ENCODE measurements at regions not wholly inside any gene's neighbourhood (a gene's known extent, or its start where the extent isn't known, plus 50 kb on each side); places are given as distances from the start of the nearest gene placed in this dataset.
"Not testable (repeated sequence)": the region's sequence is repeated elsewhere in the genome, so short reads cannot be mapped to it uniquely, and the experiment has no call there.

GRCh38 chr9:86614871-86615849, 260.9 kb upstream of the TUT7 start:
- DNase-seq (ENCODE audit: low spot score) = peak; percentile 52

DNA sequence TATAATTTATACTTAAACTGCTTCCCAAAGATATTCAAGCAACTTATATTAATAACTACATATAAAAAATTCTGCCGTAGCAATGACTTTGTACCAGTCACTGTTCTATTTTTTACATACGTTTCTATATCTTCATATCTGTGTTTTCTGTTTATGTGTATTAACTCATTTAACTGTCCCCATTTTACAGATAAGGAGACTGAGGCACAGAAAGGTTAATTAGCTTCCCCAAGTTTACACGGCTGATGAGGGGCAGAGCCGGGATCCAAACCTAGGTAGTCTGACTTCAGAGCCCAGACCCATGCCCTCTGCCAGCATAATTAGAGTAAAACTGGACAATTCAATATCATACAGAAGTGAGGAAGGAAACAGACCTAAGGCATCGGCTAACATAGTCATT, 259.7 kb upstream of the TUT7 start:
- DNase-seq (ENCODE audit: low spot score) = no peak

GRCh38 chr9:86611534-86611933, 257.3 kb upstream of the TUT7 start:
- not testable (repeated sequence) for DNase-seq (ENCODE audit: low spot score)

DNA sequence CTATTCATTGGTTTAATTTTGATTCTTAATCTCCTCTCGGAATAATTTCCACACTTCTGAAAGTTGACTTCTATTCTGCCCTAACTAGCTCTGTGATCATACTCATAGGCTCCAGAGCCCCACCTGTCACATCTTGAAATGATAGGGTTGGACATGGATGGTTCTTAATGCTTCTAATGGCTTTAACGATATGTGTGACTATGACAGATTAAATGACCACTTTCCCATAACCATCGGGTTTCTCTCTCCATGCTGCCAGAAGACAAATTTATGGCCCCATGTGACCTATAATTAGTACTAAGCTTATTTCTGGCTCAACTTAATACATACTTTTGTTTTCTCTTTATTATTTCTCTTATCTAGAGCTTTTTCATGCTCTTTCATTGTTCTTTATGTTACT, 251.1 kb upstream of the TUT7 start:
- no peak for DNase-seq (ENCODE audit: low spot score)

DNA sequence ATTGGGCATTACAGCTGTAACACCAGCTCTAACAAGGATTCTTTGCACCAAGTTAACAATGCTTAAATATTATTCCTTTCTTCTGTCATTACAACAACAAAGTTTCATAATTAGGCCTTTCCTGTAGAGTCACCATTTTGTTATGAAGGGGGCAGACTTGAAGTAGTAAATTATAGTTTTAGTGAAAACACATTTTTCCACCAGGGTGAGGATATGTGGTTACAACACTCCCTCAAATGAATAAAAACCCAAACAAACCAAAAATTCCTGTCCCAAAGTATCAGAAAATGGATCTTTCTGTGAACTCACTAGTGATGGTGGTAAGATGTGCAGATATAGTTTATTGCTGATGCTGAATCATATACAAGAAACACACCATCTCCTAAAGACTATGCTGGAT, 250.5 kb upstream of the TUT7 start:
- DNase-seq (ENCODE audit: low spot score) = no peak

- no peak for DNase-seq (ENCODE audit: low spot score)
Observed at GRCh38 chr9:86602715-86603114, 248.5 kb upstream of the TUT7 start.

- no peak for DNase-seq (ENCODE audit: low spot score)
Observed at GRCh38 chr9:86601697-86602096, 247.5 kb upstream of the TUT7 start.

DNA sequence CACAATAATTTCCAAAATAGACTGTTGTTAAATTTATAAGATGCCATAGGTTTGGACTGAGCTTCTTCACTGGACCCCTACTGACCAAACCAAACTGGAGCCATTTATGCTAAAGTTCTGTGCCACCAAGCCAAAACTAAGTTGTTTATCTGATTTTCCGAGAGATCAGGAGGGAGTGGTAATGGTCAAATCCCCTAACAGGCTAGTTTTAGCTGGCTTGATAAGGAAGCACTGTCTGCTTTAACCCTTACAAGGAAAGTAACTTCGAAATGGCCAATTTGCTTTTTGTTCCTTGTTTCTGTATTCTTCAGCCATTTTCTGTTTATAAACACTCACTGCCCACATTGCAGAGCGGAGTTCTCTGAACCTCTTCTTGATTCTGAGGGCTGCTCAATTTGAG, 246.8 kb upstream of the TUT7 start:
- DNase-seq (ENCODE audit: low spot score) = no peak

DNA sequence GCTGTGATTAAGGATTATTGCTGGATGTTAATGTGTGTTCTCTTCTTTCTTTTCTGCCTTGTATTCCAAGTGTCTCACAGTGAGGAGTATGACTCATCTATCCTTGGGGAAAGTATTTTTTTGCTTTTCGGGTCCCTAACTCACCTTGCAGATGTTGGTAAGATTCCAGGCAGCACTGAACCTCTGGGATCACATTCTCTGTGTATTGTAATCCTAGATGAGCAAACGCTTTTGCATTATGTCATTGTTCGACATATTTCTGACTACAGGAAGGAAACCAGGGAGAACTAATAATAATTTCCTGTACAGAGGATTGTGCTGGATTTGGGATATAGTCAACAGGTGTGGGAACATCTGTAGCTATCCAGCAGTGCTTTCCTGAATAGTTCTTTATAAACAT, 246.1 kb upstream of the TUT7 start:
- no peak for DNase-seq (ENCODE audit: low spot score)

- no peak for DNase-seq (ENCODE audit: low spot score)
Observed at GRCh38 chr9:86599561-86599960, 245.4 kb upstream of the TUT7 start.

DNA sequence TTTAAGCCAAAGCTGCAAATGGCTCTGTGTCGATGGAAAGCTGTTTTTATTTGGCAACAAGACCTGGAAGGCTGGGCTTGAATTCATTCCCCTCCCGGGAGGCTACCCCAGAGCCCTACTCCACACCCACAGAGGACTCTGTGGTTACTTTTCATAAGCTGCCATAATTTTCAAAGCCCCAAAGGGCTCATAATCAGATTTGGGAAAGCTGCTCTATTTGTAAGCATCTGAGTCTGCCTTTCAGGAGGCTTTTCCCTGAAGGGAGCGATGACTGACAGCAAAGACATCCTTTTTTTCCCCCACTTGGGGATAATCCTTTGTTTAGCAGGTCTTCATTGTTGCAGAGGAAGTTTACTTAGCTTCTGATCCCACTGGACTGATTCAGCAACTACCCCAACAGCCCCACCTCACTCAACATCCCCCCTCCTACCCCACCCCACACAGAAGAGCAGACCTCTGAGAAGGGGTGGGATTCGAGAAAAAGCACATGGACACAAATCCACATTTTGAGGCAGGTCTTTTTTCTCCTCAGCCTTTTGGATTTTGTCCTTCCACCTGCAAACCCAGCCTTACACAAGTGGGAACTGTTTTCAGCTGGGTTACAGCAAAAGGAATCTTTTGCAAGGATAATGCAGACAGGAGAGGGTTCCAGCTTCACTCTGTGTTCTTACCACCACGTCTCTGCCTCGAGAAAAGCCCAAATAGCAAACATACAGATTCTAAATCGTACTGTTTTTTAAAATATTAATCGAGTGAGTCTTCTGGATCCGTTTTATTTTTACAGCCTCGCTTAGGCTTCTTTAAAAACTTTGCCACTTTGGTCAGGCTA, 244.4 kb upstream of the TUT7 start:
- DNase-seq (ENCODE audit: low spot score) = no peak

DNA sequence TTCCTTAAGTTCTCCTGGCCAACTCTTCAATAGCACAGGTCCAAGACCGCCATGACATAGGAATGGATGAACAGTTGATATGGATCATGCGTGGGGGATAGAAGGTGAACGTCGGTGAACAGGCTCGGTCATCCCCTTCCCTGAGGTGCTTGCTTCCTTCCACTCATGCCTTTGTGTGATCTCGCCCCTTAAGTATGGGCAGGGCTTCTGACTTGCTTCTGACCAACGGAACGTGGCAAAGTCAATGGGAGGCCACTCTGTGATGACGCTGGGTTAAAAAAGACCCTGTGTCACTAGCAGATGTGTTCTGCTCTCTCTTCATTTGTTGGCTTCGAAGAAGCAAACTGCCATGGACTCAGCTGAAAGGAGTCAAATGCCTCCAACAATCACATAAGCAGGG, 240.5 kb upstream of the TUT7 start:
- no peak for DNase-seq (ENCODE audit: low spot score)

DNA sequence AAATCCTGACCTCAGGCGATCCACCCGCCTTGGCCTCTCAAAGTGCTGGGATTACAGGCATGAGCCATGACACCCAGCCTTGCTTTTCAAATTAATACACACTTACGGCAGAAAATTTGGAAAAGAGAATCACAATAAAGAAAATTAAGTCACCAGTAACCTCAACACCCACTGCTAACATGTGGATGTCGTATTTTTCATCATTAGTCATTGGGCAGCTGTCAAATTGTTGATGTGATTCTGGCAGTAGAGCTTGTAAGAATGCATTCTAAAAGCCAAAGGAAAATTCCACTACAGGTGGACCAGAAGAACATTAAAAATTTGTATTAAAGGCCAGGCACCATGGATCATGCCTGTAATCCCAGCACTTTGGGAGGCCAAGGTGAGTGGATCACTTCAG, 237.3 kb upstream of the TUT7 start:
- DNase-seq (ENCODE audit: low spot score) = no peak

DNA sequence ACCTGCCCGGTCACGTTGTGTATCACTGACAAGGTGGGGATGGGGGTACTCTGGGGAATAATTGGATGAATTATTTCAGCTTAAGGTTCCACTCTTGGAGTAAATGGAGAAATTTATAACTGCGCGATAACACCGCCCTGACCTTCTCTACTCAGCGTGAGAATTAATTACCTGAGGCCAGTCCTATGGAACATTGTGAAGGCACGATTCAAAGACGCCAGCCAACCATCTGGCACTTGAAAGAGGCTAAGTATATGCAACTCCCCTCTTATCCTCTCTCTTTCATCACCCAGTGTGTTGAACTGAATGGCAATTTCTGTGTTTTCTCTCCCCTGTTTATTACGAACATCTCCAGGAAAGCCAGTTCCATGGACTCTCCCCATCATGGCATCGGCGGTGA, 235.5 kb upstream of the TUT7 start:
- DNase-seq (ENCODE audit: low spot score) = no peak

GRCh38 chr9:86589273-86589672, 235.1 kb upstream of the TUT7 start:
- no peak for DNase-seq (ENCODE audit: low spot score)

DNA sequence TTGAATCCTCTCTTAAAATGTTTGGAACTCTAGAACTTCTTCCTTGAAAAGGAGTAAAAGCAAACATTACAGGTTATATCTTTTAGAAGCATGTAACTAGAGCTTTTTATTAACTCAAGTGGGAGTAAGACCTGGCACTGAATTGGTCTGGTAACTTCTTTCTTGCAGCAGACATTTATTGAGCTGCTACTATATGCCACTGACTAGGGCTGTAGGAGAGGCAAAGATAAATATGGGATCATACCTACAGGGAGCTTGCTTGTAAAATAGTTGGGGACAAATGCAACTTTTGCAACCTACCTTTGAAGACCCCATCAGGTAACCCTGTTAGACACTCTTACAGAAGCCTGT, 231.9 kb upstream of the TUT7 start:
- no peak for DNase-seq (ENCODE audit: low spot score)

GRCh38 chr9:86585422-86586143, 231.4 kb upstream of the TUT7 start:
- no peak for DNase-seq (ENCODE audit: low spot score)

DNA sequence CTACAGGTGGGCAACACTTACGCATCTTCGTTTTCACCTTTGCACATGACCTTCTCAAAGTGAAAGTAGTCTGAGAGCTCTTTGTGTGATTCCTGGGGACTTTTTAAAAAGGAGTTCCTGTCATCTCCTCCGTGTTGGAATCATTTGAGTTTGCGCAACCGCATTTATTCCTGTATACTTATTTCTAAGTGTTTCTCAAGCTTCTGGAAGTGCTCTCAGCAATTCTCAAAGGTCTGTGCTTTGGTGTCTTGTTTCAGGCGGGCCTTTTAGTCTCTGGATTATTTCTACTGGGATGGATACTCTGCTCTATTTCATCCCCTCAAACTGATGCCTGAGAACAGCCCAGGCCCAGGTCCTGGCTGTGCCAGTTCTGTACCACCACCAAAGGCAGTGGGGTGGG, 226.5 kb upstream of the TUT7 start:
- no peak for DNase-seq (ENCODE audit: low spot score)

DNA sequence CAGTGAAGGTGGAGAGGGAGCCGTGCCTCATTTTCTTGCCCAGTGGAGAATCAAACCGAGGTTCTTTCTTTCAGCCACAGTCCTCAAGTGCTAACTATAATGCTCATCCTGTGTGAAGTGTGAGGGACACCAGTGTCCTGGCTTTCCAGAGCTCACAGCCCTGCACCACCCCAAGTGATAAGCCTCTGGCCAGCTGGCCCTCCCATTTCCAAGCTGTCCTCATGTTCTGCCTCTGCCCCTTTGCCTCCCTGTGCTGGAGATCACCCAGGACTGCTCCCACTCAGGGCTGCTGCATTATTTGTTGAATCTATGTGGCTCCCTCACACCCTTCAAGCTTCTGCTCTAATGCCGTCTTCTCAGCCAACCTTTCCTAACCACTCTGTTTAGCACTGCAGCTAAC, 224.5 kb upstream of the TUT7 start:
- DNase-seq (ENCODE audit: low spot score) = no peak

- DNase-seq (ENCODE audit: low spot score) = no peak
Observed at GRCh38 chr9:86577420-86578333, 223.5 kb upstream of the TUT7 start.

- no peak for DNase-seq (ENCODE audit: low spot score)
Observed at GRCh38 chr9:86575825-86576525, 221.8 kb upstream of the TUT7 start.

Measured in COLO829 (cell line).